Type B pancreatic cell (in vitro differentiated cells): ENCODE measurements at regions not wholly inside any gene's neighbourhood (a gene's known extent, or its start where the extent isn't known, plus 50 kb on each side); places are given as distances from the start of the nearest gene placed in this dataset.

Source experiments
- DNase-seq: peaks from one replicate; pipeline ENCODE4 v3.0.0; 2021; ENCODE audit warnings: mixed read lengths; ENCODE audit not compliant: unreplicated experiment; ENCODE audit errors: extremely low spot score
- H3K27ac Mint-ChIP-seq: 2 replicates; pipeline ENCODE4 v1.8.0; 2021; ENCODE audit warnings: mild to moderate bottlenecking, mixed read lengths
- H3K27me3 Mint-ChIP-seq: 2 replicates; pipeline ENCODE4 v1.8.0; 2021; ENCODE audit warnings: mixed read lengths
- H3K36me3 Mint-ChIP-seq: 2 replicates; pipeline ENCODE4 v1.8.0; 2021; ENCODE audit warnings: mixed read lengths
- H3K4me1 Mint-ChIP-seq: one replicate; pipeline ENCODE4 v1.8.0; 2021; ENCODE audit warnings: mixed read lengths; ENCODE audit not compliant: unreplicated experiment
- H3K4me3 Mint-ChIP-seq: 2 replicates; pipeline ENCODE4 v1.8.0; 2021; ENCODE audit warnings: mild to moderate bottlenecking, mixed read lengths
- H3K9me3 Mint-ChIP-seq: 2 replicates; pipeline ENCODE4 v1.8.0; 2021; ENCODE audit warnings: mixed read lengths
- CTCF ChIP-seq: fragments of 200-600 bp; sonication (generic); conservative IDR thresholded peaks from 2 replicates; pipeline ENCODE4 v1.5.0; 2021; ENCODE audit warnings: antibody characterized with exemption, mild to moderate bottlenecking

DNA sequence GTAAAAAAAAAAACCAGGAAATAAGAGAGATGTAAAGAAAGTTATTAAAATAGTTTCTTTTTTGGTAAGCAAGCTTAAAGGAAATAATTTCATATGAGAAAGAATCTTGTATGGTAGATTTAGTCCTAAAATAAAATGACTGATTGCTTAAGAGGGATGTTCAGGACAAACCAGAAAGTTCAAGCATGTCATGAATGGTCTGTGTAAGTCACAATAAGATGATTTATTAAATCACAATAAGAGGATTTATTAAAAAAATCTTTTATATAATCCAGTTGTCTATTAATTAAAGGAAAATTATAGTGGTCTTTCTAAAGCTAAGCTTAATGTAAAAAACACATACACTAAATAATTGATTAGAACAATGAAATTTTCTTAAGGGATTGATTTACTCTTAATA is 91.8 kb upstream of the OR13F1 start:
- Mint-ChIP-seq H3K27ac (no peak overlapping the region), H3K4me1 (no peaks in the 10 kb centered on the region), H3K4me3 (no peak overlapping the region), H3K27me3 (no peaks in the 10 kb centered on the region), H3K9me3 (peaks cover 4% of the 10 kb centered on the region), H3K36me3 (no peaks in the 10 kb centered on the region)
- no peak for DNase-seq
- TF ChIP-seq CTCF, result no peak

- no peak for TF ChIP-seq CTCF
- no peaks in the 10 kb centered on the region for H3K27me3 Mint-ChIP-seq
- no peak for DNase-seq
- no peaks in the 10 kb centered on the region for H3K4me1 Mint-ChIP-seq
- no peak overlapping the region for H3K4me3 Mint-ChIP-seq
- H3K36me3 Mint-ChIP-seq, result no peaks in the 10 kb centered on the region
- H3K9me3 Mint-ChIP-seq, result no peaks in the 10 kb centered on the region
- H3K27ac Mint-ChIP-seq, result no peak overlapping the region
Observed at GRCh38 chr9:104416470-104416869, 87.6 kb upstream of the OR13F1 start.

DNA sequence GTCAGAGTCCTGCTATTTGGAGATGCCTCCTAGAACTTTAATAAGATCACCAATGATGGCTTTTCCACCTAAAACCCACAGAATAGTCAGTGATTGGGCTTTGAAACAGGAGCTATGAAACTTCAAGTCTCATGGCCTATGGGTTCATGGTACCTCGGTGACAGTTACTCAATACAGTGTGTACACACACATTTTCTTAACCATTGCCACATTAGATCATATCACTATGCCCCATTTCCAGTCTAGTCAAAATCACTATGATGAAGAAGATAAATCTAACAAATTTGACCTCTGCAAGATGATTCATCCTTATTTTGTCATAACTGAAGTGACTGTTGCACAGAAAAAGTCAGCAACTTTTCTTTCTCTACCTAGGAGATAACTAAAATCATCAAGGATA is 86.8 kb upstream of the OR13F1 start:
- Mint-ChIP-seq H3K36me3 (no peaks in the 10 kb centered on the region), H3K4me1 (no peaks in the 10 kb centered on the region), H3K27me3 (no peaks in the 10 kb centered on the region), H3K4me3 (no peak overlapping the region), H3K9me3 (no peaks in the 10 kb centered on the region), H3K27ac (no peak overlapping the region)
- no peak for TF ChIP-seq CTCF
- no peak for DNase-seq

GRCh38 chr9:104429031-104429546 is 75.0 kb upstream of the OR13F1 start:
- no peak for DNase-seq
- Mint-ChIP-seq H3K9me3 (no peaks in the 10 kb centered on the region), H3K27ac (no peak overlapping the region), H3K4me3 (no peak overlapping the region), H3K4me1 (no peaks in the 10 kb centered on the region), H3K36me3 (no peaks in the 10 kb centered on the region), H3K27me3 (no peaks in the 10 kb centered on the region)
- TF ChIP-seq CTCF, result no peak

DNA sequence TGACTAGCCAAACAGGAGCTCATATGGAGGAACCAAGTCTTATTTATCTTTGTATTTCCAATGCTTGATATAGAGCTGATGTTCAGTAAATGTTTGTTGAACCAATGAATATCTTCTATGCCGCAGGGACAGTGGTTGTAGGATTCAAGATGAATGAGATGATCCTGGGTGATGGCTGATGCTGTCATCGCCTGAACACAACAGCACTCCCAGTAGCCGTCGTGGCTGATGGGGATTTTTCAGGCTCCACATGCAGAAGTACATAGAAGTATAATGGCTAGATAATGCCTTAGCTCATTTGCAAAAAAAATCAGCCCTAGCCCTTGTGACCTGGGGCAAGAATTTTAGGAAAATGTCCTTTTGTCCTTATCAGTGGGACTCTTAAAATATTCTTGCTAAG is 69.0 kb upstream of the OR13F1 start:
- Mint-ChIP-seq H3K27me3 (no peaks in the 10 kb centered on the region), H3K27ac (no peak overlapping the region), H3K36me3 (no peaks in the 10 kb centered on the region), H3K4me1 (no peaks in the 10 kb centered on the region), H3K4me3 (no peak overlapping the region), H3K9me3 (no peaks in the 10 kb centered on the region)
- TF ChIP-seq CTCF, result no peak
- no peak for DNase-seq

- no peak for DNase-seq
- no peak overlapping the region for H3K27ac Mint-ChIP-seq
- H3K4me3 Mint-ChIP-seq, result no peak overlapping the region
- no peaks in the 10 kb centered on the region for H3K36me3 Mint-ChIP-seq
- H3K4me1 Mint-ChIP-seq, result no peaks in the 10 kb centered on the region
- no peak for TF ChIP-seq CTCF
- H3K9me3 Mint-ChIP-seq, result no peaks in the 10 kb centered on the region
- H3K27me3 Mint-ChIP-seq, result no peaks in the 10 kb centered on the region
Observed at GRCh38 chr9:104448036-104448435, 56.0 kb upstream of the OR13F1 start.
